Stimulated activated CD8-positive, alpha-beta memory T cell treated with anti-CD3 and anti-CD28 coated beads, Interleukin-4, amount 100 ng/mL, for 24 hours (primary cell): ENCODE measurements at regions not wholly inside any gene's neighbourhood (a gene's known extent, or its start where the extent isn't known, plus 50 kb on each side); places are given as distances from the start of the nearest gene placed in this dataset.
"Not testable (repeated sequence)": the region's sequence is repeated elsewhere in the genome, so short reads cannot be mapped to it uniquely, and the experiment has no call there.

Experiments
- DNase-seq: peaks from one replicate; pipeline ENCODE4 v3.0.0-alpha.2; 2020; ENCODE audit warnings: low read depth

GRCh38 chr14:71240171-71240570 lies 332.9 kb downstream of the PCNX1 start:
- DNase-seq: no peak

- no peak for DNase-seq
These were observed 333.7 kb downstream of the PCNX1 start for GRCh38 chr14:71240866-71241520.

- no peak for DNase-seq
These were observed 335.0 kb downstream of the PCNX1 start for GRCh38 chr14:71242237-71242748.

GRCh38 chr14:71243697-71244096 lies 336.4 kb downstream of the PCNX1 start:
- DNase-seq: no peak

GRCh38 chr14:71244341-71244740 lies 337.1 kb downstream of the PCNX1 start:
- no peak for DNase-seq

GRCh38 chr14:71245659-71246361 lies 338.6 kb downstream of the PCNX1 start:
- DNase-seq: no peak

GRCh38 chr14:71246539-71246938 lies 339.3 kb downstream of the PCNX1 start:
- no peak for DNase-seq

GRCh38 chr14:71247106-71247505 lies 339.8 kb downstream of the PCNX1 start:
- no peak for DNase-seq

- no peak for DNase-seq
These were observed 340.9 kb downstream of the PCNX1 start for GRCh38 chr14:71248194-71248593.

- DNase-seq: no peak
These were observed 343.1 kb downstream of the PCNX1 start for GRCh38 chr14:71250347-71250746.

- DNase-seq: no peak
These were observed 343.5 kb downstream of the PCNX1 start for GRCh38 chr14:71250791-71251190.

GRCh38 chr14:71254091-71254719 lies 346.9 kb downstream of the PCNX1 start:
- DNase-seq: not testable (repeated sequence)

GRCh38 chr14:71261206-71261605 lies 353.9 kb downstream of the PCNX1 start:
- DNase-seq: no peak

- DNase-seq: no peak
These were observed 355.2 kb downstream of the PCNX1 start for GRCh38 chr14:71262441-71262840.

GRCh38 chr14:71264260-71264659 lies 357.0 kb downstream of the PCNX1 start:
- DNase-seq: no peak

- DNase-seq: no peak
These were observed 359.8 kb downstream of the PCNX1 start for GRCh38 chr14:71267007-71267513.

GRCh38 chr14:71267691-71268090 lies 360.4 kb downstream of the PCNX1 start:
- no peak for DNase-seq

GRCh38 chr14:71270111-71270510 lies 362.9 kb downstream of the PCNX1 start:
- no peak for DNase-seq

GRCh38 chr14:71271166-71271945 lies 364.1 kb downstream of the PCNX1 start:
- no peak for DNase-seq

- no peak for DNase-seq
These were observed 366.1 kb downstream of the PCNX1 start for GRCh38 chr14:71273366-71273765.

GRCh38 chr14:71284048-71284447 lies 376.8 kb downstream of the PCNX1 start:
- DNase-seq: no peak

- no peak for DNase-seq
These were observed 378.9 kb downstream of the PCNX1 start for GRCh38 chr14:71286126-71286525.
